ENCODE measurements at regions not wholly inside any gene's neighbourhood (a gene's known extent, or its start where the extent isn't known, plus 50 kb on each side); places are given as distances from the start of the nearest gene placed in this dataset.
"Not testable (repeated sequence)": the region's sequence is repeated elsewhere in the genome, so short reads cannot be mapped to it uniquely, and the experiment has no call there.

DNA sequence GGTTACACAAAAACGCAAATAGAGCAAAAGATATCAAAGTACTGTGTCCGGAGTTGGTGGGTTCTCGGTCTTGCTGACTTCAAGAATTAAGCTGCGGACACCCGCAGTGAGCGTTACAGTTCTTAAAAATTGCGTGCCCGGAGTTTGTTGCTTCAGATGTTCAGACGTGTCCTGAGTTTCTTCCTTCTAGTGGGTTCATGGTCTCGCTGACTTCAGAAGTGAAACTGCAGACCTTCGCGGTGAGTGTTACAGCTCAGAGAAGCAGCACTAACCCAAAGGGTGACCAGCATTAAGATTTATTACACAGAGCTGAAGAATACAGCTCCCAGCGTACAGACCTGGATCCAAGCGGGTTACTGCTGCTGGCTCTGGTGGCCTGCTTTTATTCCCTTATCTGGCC is 125.7 kb upstream of the TWIST2 start:
- Histone ChIP-seq H3K27ac (ENCODE audit: insufficient read depth, low read length) (no peak overlapping the region), H3K36me3 (ENCODE audit: control insufficient read depth, insufficient read depth, low read length) (no peaks in the 10 kb centered on the region), H3K9ac (ENCODE audit: insufficient read depth, low read length) (no peak overlapping the region), H4K20me1 (ENCODE audit: control insufficient read depth, extremely low read depth, insufficient read depth, low read length) (no peaks in the 10 kb centered on the region), H3K4me1 (ENCODE audit: control insufficient read depth, extremely low read depth, insufficient read depth, low read length) (peaks cover 4% of the 10 kb centered on the region), H3K9me3 (ENCODE audit: control insufficient read depth, insufficient read depth, low read depth, low read length) (no peaks in the 10 kb centered on the region), H3K27me3 (ENCODE audit: control insufficient read depth, insufficient read depth, low read length) (no peaks in the 10 kb centered on the region), H3K79me2 (ENCODE audit: control insufficient read depth, insufficient read depth, low read length) (no peaks in the 10 kb centered on the region), H3K4me2 (ENCODE audit: extremely low read depth, insufficient read depth, low read length) (no peak overlapping the region), H2AFZ (ENCODE audit: low read length) (no peak overlapping the region), H3K4me3 (replicated peaks in 1 of 4; ENCODE audit: control extremely low read depth in 1 of 4, insufficient read depth in 1 of 4, low read depth in 3 of 4, low read length in 4 of 4) (no peak overlapping the region)
- DNase-seq (ENCODE audit: low read depth in 2 of 2), result no peak
- TF ChIP-seq, protein P1, sequence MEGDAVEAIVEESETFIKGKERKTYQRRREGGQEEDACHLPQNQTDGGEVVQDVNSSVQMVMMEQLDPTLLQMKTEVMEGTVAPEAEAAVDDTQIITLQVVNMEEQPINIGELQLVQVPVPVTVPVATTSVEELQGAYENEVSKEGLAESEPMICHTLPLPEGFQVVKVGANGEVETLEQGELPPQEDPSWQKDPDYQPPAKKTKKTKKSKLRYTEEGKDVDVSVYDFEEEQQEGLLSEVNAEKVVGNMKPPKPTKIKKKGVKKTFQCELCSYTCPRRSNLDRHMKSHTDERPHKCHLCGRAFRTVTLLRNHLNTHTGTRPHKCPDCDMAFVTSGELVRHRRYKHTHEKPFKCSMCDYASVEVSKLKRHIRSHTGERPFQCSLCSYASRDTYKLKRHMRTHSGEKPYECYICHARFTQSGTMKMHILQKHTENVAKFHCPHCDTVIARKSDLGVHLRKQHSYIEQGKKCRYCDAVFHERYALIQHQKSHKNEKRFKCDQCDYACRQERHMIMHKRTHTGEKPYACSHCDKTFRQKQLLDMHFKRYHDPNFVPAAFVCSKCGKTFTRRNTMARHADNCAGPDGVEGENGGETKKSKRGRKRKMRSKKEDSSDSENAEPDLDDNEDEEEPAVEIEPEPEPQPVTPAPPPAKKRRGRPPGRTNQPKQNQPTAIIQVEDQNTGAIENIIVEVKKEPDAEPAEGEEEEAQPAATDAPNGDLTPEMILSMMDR (conservative IDR thresholded peaks at IDR 0.05 in 1 of 2, IDR thresholded peaks at IDR 0.05 in 1 of 2; ENCODE audit: low read depth in 1 of 2, low read length in 2 of 2), result no peak
- no peak for TF ChIP-seq EZH2 (IDR thresholded peaks at IDR 0.05; ENCODE audit: low read length, missing control alignments)

DNA sequence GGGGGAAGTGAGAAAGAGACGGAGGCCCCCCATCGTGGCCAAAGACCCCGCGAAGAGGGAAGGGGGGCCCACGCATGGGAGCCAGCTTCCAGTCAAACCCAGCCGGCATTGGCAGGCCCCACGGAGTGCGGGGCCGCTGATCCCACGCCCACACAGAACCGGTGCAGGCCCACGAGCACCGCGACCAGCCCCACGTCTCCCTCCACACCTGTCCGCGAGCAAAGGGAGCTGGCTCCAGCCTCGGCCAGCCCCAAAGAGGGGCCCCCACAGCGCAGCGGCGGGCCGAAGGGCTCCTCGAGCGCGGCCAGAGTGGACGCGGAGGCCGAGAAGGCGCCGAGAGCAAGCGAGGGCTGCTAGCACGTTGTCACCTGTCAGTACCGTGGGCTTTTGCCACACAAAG is 125.0 kb upstream of the TWIST2 start:
- H2AFZ ChIP-seq (ENCODE audit: low read length), result no peak overlapping the region
- H3K79me2 ChIP-seq (ENCODE audit: control insufficient read depth, insufficient read depth, low read length), result no peaks in the 10 kb centered on the region
- H3K27ac ChIP-seq (ENCODE audit: insufficient read depth, low read length), result no peak overlapping the region
- no peak overlapping the region for H3K4me2 ChIP-seq (ENCODE audit: extremely low read depth, insufficient read depth, low read length)
- H3K36me3 ChIP-seq (ENCODE audit: control insufficient read depth, insufficient read depth, low read length), result no peaks in the 10 kb centered on the region
- no peak overlapping the region for H3K9ac ChIP-seq (ENCODE audit: insufficient read depth, low read length)
- no peaks in the 10 kb centered on the region for H3K27me3 ChIP-seq (ENCODE audit: control insufficient read depth, insufficient read depth, low read length)
- TF ChIP-seq, protein P1 (conservative IDR thresholded peaks at IDR 0.05 in 1 of 2, IDR thresholded peaks at IDR 0.05 in 1 of 2; ENCODE audit: low read depth in 1 of 2, low read length in 2 of 2), result no peak
- no peak for DNase-seq (ENCODE audit: low read depth in 2 of 2)
- H4K20me1 ChIP-seq (ENCODE audit: control insufficient read depth, extremely low read depth, insufficient read depth, low read length), result no peaks in the 10 kb centered on the region
- no peak overlapping the region for H3K4me3 ChIP-seq (replicated peaks in 1 of 4; ENCODE audit: control extremely low read depth in 1 of 4, insufficient read depth in 1 of 4, low read depth in 3 of 4, low read length in 4 of 4)
- H3K9me3 ChIP-seq (ENCODE audit: control insufficient read depth, insufficient read depth, low read depth, low read length), result no peaks in the 10 kb centered on the region
- H3K4me1 ChIP-seq (ENCODE audit: control insufficient read depth, extremely low read depth, insufficient read depth, low read length), result peaks cover 5% of the 10 kb centered on the region

DNA sequence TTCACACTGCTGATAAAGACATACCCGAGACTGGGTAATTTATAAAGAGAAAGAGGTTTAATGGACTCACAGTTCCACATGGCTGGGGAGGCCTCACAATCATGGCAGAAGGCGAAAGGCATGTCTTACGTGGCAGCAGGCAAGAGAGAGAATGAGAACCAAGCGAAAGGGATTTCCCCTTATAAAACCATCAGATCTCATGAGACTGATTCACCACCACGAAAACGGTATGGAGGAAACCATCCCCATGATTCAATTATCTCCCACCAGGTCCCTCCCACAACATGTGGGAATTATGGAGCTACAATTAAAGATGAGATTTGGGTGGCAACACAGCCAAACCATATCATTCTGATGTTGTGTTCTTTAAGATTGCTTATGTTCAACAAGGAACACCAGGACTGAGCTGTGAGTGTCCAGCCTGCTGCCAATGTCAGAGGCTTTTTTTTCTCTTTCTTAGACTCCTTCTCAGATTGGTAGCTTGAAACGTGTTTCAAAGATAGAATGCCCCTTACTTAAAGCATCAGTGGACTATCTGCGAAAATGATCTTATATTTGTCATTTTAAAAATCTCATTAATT is 124.1 kb upstream of the TWIST2 start:
- H3K4me1 ChIP-seq (ENCODE audit: control insufficient read depth, extremely low read depth, insufficient read depth, low read length); H3K27me3 ChIP-seq (ENCODE audit: control insufficient read depth, insufficient read depth, low read length); H3K27ac ChIP-seq (ENCODE audit: insufficient read depth, low read length); H2AFZ ChIP-seq (ENCODE audit: low read length); H3K9ac ChIP-seq (ENCODE audit: insufficient read depth, low read length); H3K4me3 ChIP-seq (replicated peaks in 1 of 4; ENCODE audit: control extremely low read depth in 1 of 4, insufficient read depth in 1 of 4, low read depth in 3 of 4, low read length in 4 of 4); H3K9me3 ChIP-seq (ENCODE audit: control insufficient read depth, insufficient read depth, low read depth, low read length); H4K20me1 ChIP-seq (ENCODE audit: control insufficient read depth, extremely low read depth, insufficient read depth, low read length); H3K4me2 ChIP-seq (ENCODE audit: extremely low read depth, insufficient read depth, low read length); H3K36me3 ChIP-seq (ENCODE audit: control insufficient read depth, insufficient read depth, low read length); H3K79me2 ChIP-seq (ENCODE audit: control insufficient read depth, insufficient read depth, low read length): not testable (repeated sequence)
- DNase-seq (ENCODE audit: low read depth in 2 of 2), result peak in 1 of 2 donors; percentile 13

All from fibroblast of lung (primary cell).